Loucy (cell line): ENCODE measurements at regions not wholly inside any gene's neighbourhood (a gene's known extent, or its start where the extent isn't known, plus 50 kb on each side); places are given as distances from the start of the nearest gene placed in this dataset.

Experiments
- H2AFZ ChIP-seq: fragments of 200-600 bp; sonication (generic); 2 replicates; pipeline ENCODE4 v1.6.0; 2016; ENCODE audit warnings: antibody characterized with exemption, mild to moderate bottlenecking, low read length, moderate library complexity
- H3F3A ChIP-seq: fragments of 200-600 bp; 2 replicates; pipeline ENCODE4 v1.6.0; 2016; ENCODE audit warnings: antibody characterized with exemption, low read depth, mild to moderate bottlenecking
- H3K27me3 ChIP-seq: fragments of 200-600 bp; sonication (generic); 2 replicates; pipeline ENCODE4 v1.6.1; 2014; ENCODE audit warnings: low read length, mild to moderate bottlenecking; ENCODE audit not compliant: insufficient read depth, poor library complexity, severe bottlenecking
- H3K36me3 ChIP-seq: fragments of 200-600 bp; sonication (generic); 2 replicates; pipeline ENCODE4 v1.6.1; 2016; ENCODE audit warnings: low read length; ENCODE audit not compliant: insufficient read depth
- H3K4me1 ChIP-seq: fragments of 200-600 bp; sonication (generic); 2 replicates; pipeline ENCODE4 v1.5.1; 2014; ENCODE audit warnings: low read length, mild to moderate bottlenecking; ENCODE audit not compliant: insufficient read depth, poor library complexity, severe bottlenecking
- H3K4me2 ChIP-seq: fragments of 200-600 bp; sonication (generic); 2 replicates; pipeline ENCODE4 v1.6.0; 2014; ENCODE audit warnings: antibody characterized with exemption, low read length, low read depth, mild to moderate bottlenecking; ENCODE audit not compliant: poor library complexity, severe bottlenecking
- H3K4me3 ChIP-seq: fragments of 200-600 bp; sonication (generic); 2 replicates; pipeline ENCODE4 v1.5.1; 2014; ENCODE audit warnings: low read length, mild to moderate bottlenecking, mixed read lengths; ENCODE audit not compliant: poor library complexity, severe bottlenecking
- H3K79me2 ChIP-seq: fragments of 200-600 bp; sonication (generic); 2 replicates; pipeline ENCODE4 v1.6.1; 2014; ENCODE audit warnings: low read length; ENCODE audit not compliant: insufficient read depth
- H3K9ac ChIP-seq: fragments of 200-600 bp; sonication (generic); 2 replicates; pipeline ENCODE4 v1.6.0; 2014; ENCODE audit warnings: mild to moderate bottlenecking, low read depth, low read length, moderate library complexity; ENCODE audit not compliant: poor library complexity, severe bottlenecking
- H3K9me2 ChIP-seq: fragments of 200-600 bp; sonication (generic); replicated peaks from 2 replicates; pipeline ENCODE4 v1.6.1; 2016; ENCODE audit warnings: low read depth, low read length, mixed read lengths
- H3K9me3 ChIP-seq: fragments of 200-600 bp; sonication (generic); 2 replicates; pipeline ENCODE4 v1.6.1; 2014; ENCODE audit warnings: mild to moderate bottlenecking, antibody characterized with exemption, low read length, low read depth; ENCODE audit not compliant: insufficient read depth
- H4K20me1 ChIP-seq: fragments of 200-600 bp; sonication (generic); 2 replicates; pipeline ENCODE4 v1.6.0; 2014; ENCODE audit warnings: antibody characterized with exemption, low read length, mild to moderate bottlenecking; ENCODE audit not compliant: insufficient read depth, poor library complexity, severe bottlenecking
- CTCF ChIP-seq: fragments of 200-600 bp; sonication (generic); conservative IDR thresholded peaks from 2 replicates; pipeline ENCODE4 v1.5.1; 2014; ENCODE audit warnings: mild to moderate bottlenecking, antibody characterized with exemption, low read length
- EZH2phosphoT487 ChIP-seq: fragments of 200-600 bp; IDR thresholded peaks from 2 replicates; pipeline ENCODE4 v1.6.1; 2018; ENCODE audit warnings: antibody characterized with exemption, mild to moderate bottlenecking, moderate library complexity, borderline replicate concordance

DNA sequence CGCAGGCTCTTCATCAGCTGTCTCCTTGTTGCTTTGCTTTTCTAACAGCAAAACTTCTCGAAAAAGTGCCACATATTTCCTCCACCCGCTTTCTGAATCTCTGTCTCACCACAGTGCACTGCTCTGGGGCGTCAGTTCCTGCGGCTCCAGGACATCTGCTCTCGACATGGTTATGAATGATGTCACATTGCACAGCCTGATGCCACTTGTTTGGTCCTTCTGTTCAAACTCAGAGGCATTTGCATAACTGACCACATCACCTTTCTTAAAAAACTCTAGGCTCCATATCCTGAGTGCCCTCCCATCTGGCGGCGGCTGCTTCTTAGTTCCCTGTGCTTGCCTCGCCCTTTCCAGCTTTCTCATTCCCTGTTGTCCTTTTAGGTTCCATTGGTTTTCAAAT lies 469.3 kb upstream of the COBL start:
- Histone ChIP-seq H2AFZ (no peak overlapping the region), H3K79me2 (no peaks in the 10 kb centered on the region), H3K36me3 (no peaks in the 10 kb centered on the region), H3K9ac (no peak overlapping the region), H3K4me2 (no peak overlapping the region), H3K27me3 (no peaks in the 10 kb centered on the region), H3K4me1 (no peaks in the 10 kb centered on the region), H3F3A (no peaks in the 10 kb centered on the region), H4K20me1 (no peaks in the 10 kb centered on the region), H3K9me3 (no peaks in the 10 kb centered on the region), H3K9me2 (no peaks in the 10 kb centered on the region), H3K4me3 (no peak overlapping the region)
- no peak for TF ChIP-seq CTCF
- TF ChIP-seq EZH2phosphoT487: no peak

GRCh38 chr7:51785171-51785570 lies 468.6 kb upstream of the COBL start:
- Histone ChIP-seq H3K4me3 (no peak overlapping the region), H3K9ac (no peak overlapping the region), H4K20me1 (no peaks in the 10 kb centered on the region), H3K36me3 (no peaks in the 10 kb centered on the region), H3F3A (no peaks in the 10 kb centered on the region), H2AFZ (no peak overlapping the region), H3K4me1 (no peaks in the 10 kb centered on the region), H3K27me3 (no peaks in the 10 kb centered on the region), H3K4me2 (no peak overlapping the region), H3K79me2 (no peaks in the 10 kb centered on the region), H3K9me3 (no peaks in the 10 kb centered on the region), H3K9me2 (no peaks in the 10 kb centered on the region)
- TF ChIP-seq EZH2phosphoT487: no peak
- TF ChIP-seq CTCF: no peak

DNA sequence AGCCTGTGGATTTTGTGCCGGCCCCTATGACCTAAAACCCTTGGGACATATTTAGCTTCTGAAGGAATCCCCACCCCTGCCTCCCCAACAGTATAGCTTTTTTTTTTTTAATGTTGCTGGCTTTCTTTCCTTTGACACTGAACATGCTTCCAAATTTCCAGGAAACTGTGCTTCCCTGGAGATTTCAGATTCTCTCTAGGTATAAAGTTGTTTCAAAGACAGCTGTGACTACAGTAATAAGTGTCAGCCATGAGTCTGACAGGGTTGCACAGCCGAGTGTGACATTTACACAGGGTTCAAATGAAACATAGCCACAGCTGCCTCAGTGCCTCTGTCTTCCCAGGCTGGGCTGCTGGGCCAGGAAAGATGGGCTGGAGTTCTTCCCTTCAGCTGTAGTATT lies 466.6 kb upstream of the COBL start:
- H3K79me2 ChIP-seq: no peaks in the 10 kb centered on the region
- no peaks in the 10 kb centered on the region for H3K9me3 ChIP-seq
- no peak overlapping the region for H3K4me2 ChIP-seq
- H3K36me3 ChIP-seq: no peaks in the 10 kb centered on the region
- no peaks in the 10 kb centered on the region for H3K9me2 ChIP-seq
- no peaks in the 10 kb centered on the region for H4K20me1 ChIP-seq
- H3K4me1 ChIP-seq: no peaks in the 10 kb centered on the region
- H3K4me3 ChIP-seq: no peak overlapping the region
- TF ChIP-seq CTCF: no peak
- TF ChIP-seq EZH2phosphoT487: no peak
- no peaks in the 10 kb centered on the region for H3K27me3 ChIP-seq
- no peak overlapping the region for H3K9ac ChIP-seq
- no peak overlapping the region for H2AFZ ChIP-seq
- H3F3A ChIP-seq: no peaks in the 10 kb centered on the region
